Stomach (tissue), 8 donors: ENCODE measurements at regions not wholly inside any gene's neighbourhood (a gene's known extent, or its start where the extent isn't known, plus 50 kb on each side); places are given as distances from the start of the nearest gene placed in this dataset.

Experiments used
- DNase-seq, 2 donors: peaks; one replicate each; pipeline versions ENCODE4 v3.0.0 to v3.0.0-alpha.2; 2013 to 2019
- H3K27ac ChIP-seq, 5 donors: fragments of 200-600 bp in 4 of 5; sonication (generic) in 4 of 5; one replicate each; pipeline ENCODE4 v1.5.1; 2013 to 2019; ENCODE audit warnings: mild to moderate bottlenecking in 1 of 5, moderate library complexity in 1 of 5
- H3K27me3 ChIP-seq, 3 donors: fragments of 200-600 bp; sonication (generic); one replicate each; pipeline ENCODE4 v1.5.1; 2017 to 2019; ENCODE audit warnings: mixed run types in 1 of 3
- H3K36me3 ChIP-seq, 4 donors: fragments of 200-600 bp; sonication (generic); 1 replicate in 3 of 4; 2 replicates in 1 of 4; pipeline ENCODE4 v1.5.1; 2016 to 2019
- H3K4me1 ChIP-seq, 4 donors: fragments of 200-600 bp; sonication (generic); one replicate each; pipeline ENCODE4 v1.5.1; 2016 to 2019
- H3K4me3 ChIP-seq, 4 donors: fragments of 200-600 bp; sonication (generic) in 3 of 4; one replicate each; pipeline ENCODE4 v1.5.1; 2016 to 2019; ENCODE audit warnings: mild to moderate bottlenecking in 1 of 4
- H3K9me3 ChIP-seq, 4 donors: fragments of 200-600 bp; sonication (generic); one replicate each; pipeline ENCODE4 v1.5.1; 2016 to 2019
- CTCF ChIP-seq, 7 experiments: fragments of 450-650 bp in 4 of 7; fragments of 200-600 bp in 3 of 7; sonication (generic) in 3 of 7; IDR thresholded peaks; one replicate each; pipeline ENCODE4 v1.5.1; 2016 to 2019; ENCODE audit warnings: antibody characterized with exemption in 7 of 7, control low read depth in 2 of 7, mild to moderate bottlenecking in 1 of 7
- EP300 ChIP-seq: sonication (generic); formaldehyde crosslinking; IDR thresholded peaks from one replicate; pipeline ENCODE4 v1.6.1; 2017; ENCODE audit warnings: antibody characterized with exemption
- POLR2A ChIP-seq, 4 donors: fragments of 450-650 bp; IDR thresholded peaks; one replicate each; pipeline ENCODE4 v1.6.1; 2016; ENCODE audit warnings: antibody characterized with exemption in 4 of 4, control low read depth in 2 of 4, mild to moderate bottlenecking in 1 of 4, moderate library complexity in 1 of 4
- POLR2AphosphoS5 ChIP-seq, 3 donors: sonication (generic); formaldehyde crosslinking; IDR thresholded peaks; one replicate each; pipeline ENCODE4 v1.6.1; 2016; ENCODE audit warnings: antibody characterized with exemption in 3 of 3
- WGBS, 5 donors: extraction: QIAGEN DNeasy Blood & Tissue Kit in 3 of 5; methylation state at CpG; one replicate each; pipeline versions ENCODE4 v1.1.5 to v1.1.7; 2013 to 2018; 5-methylcytosine and 5-hydroxymethylcytosine counted together
- intact Hi-C: fragments of 100-400 bp; cut with DNase I; formaldehyde crosslinking; loops from one replicate; pipeline ENCODE4 v1.15.1; 2023; ENCODE audit warnings: low total_unique reads
- donor health status: healthy with polysubstance abuse.
- donor health status: Bipolar disorder and iron deficiency.
- donor health status: healthy.

- Histone ChIP-seq H3K27me3 (no peaks in the 10 kb centered on the region), H3K36me3 (peaks cover 0 to 11% (median 2%) of the 10 kb centered on the region in 4 donors), H3K4me3 (no peak overlapping the region), H3K4me1 (no peaks in the 10 kb centered on the region), H3K9me3 (no peaks in the 10 kb centered on the region), H3K27ac (no peak overlapping the region)
- no peak for TF ChIP-seq EP300
- TF ChIP-seq POLR2A (IDR thresholded peaks at IDR 0.05) = no peak
- TF ChIP-seq POLR2AphosphoS5 (IDR thresholded peaks at IDR 0.05) = no peak
- no peak for TF ChIP-seq CTCF (IDR thresholded peaks at IDR 0.05)
- intact Hi-C loops = no loop called here
- DNase-seq = no peak
- WGBS, 5 donors = 87 to 93% (median 92%) methylated on average over 19 of the region's 19 CpGs
These were observed 169.6 kb upstream of the GMDS start for GRCh38 chr6:2414885-2415547.

GRCh38 chr6:2412731-2413130, 167.3 kb upstream of the GMDS start:
- Histone ChIP-seq H3K4me3 (no peak overlapping the region), H3K27ac (no peak overlapping the region), H3K36me3 (peaks cover 0 to 11% (median 2%) of the 10 kb centered on the region in 4 donors), H3K27me3 (no peaks in the 10 kb centered on the region), H3K4me1 (no peaks in the 10 kb centered on the region), H3K9me3 (no peaks in the 10 kb centered on the region)
- no peak for DNase-seq
- intact Hi-C loops = no loop called here
- WGBS, 5 donors = 83 to 94% (median 93%) methylated on average over 4 of the region's 4 CpGs
- TF ChIP-seq POLR2A (IDR thresholded peaks at IDR 0.05) (no peak), EP300 (no peak), CTCF (IDR thresholded peaks at IDR 0.05) (no peak), POLR2AphosphoS5 (IDR thresholded peaks at IDR 0.05) (no peak)

GRCh38 chr6:2410656-2411380, 165.4 kb upstream of the GMDS start:
- Histone ChIP-seq H3K4me3 (no peak overlapping the region), H3K9me3 (no peaks in the 10 kb centered on the region), H3K4me1 (no peaks in the 10 kb centered on the region), H3K27me3 (no peaks in the 10 kb centered on the region), H3K27ac (no peak overlapping the region), H3K36me3 (peaks cover 0 to 11% (median 2%) of the 10 kb centered on the region in 4 donors)
- 94 to 97% (median 96%) methylated on average over 7 of the region's 7 CpGs for WGBS, 5 donors
- no peak for TF ChIP-seq POLR2AphosphoS5 (IDR thresholded peaks at IDR 0.05)
- no peak for TF ChIP-seq CTCF (IDR thresholded peaks at IDR 0.05)
- no peak for TF ChIP-seq EP300
- TF ChIP-seq POLR2A (IDR thresholded peaks at IDR 0.05) = no peak
- intact Hi-C loops = no loop called here
- DNase-seq = no peak

GRCh38 chr6:2407525-2407924, 162.1 kb upstream of the GMDS start:
- Histone ChIP-seq H3K36me3 (peaks cover 0 to 5% (median 0%) of the 10 kb centered on the region in 4 donors), H3K27ac (no peak overlapping the region), H3K27me3 (no peaks in the 10 kb centered on the region), H3K4me1 (no peaks in the 10 kb centered on the region), H3K9me3 (no peaks in the 10 kb centered on the region), H3K4me3 (no peak overlapping the region)
- no peak for DNase-seq
- intact Hi-C loops = no loop called here
- TF ChIP-seq POLR2A (IDR thresholded peaks at IDR 0.05) = no peak
- TF ChIP-seq POLR2AphosphoS5 (IDR thresholded peaks at IDR 0.05) = no peak
- no peak for TF ChIP-seq EP300
- TF ChIP-seq CTCF (IDR thresholded peaks at IDR 0.05) = no peak
